ENCODE measurements at regions not wholly inside any gene's neighbourhood (a gene's known extent, or its start where the extent isn't known, plus 50 kb on each side); places are given as distances from the start of the nearest gene placed in this dataset.

- Histone ChIP-seq H3K27ac (ENCODE audit: insufficient read depth, low read length, poor library complexity, severe bottlenecking) (no peak overlapping the region), H3K4me1 (ENCODE audit: control insufficient read depth, insufficient read depth, low read length, poor library complexity, severe bottlenecking) (no peaks in the 10 kb centered on the region), H3K4me3 (ENCODE audit: insufficient read depth, low read depth, low read length, poor library complexity, severe bottlenecking) (no peak overlapping the region), H3K36me3 (ENCODE audit: control insufficient read depth, insufficient read depth, low read length) (no peaks in the 10 kb centered on the region), H3K27me3 (replicated peaks; ENCODE audit: control insufficient read depth, insufficient read depth, low read length, poor library complexity, severe bottlenecking) (no peaks in the 10 kb centered on the region), H3K9me3 (ENCODE audit: control insufficient read depth, low read length) (no peaks in the 10 kb centered on the region)
- DNase-seq, result no peak
These were observed 599.6 kb downstream of the PTPRU start for GRCh38 chr1:29835874-29836273.

GRCh38 chr1:29835406-29835805, 599.1 kb downstream of the PTPRU start:
- no peak overlapping the region for H3K27ac ChIP-seq (ENCODE audit: insufficient read depth, low read length, poor library complexity, severe bottlenecking)
- H3K4me1 ChIP-seq (ENCODE audit: control insufficient read depth, insufficient read depth, low read length, poor library complexity, severe bottlenecking), result no peaks in the 10 kb centered on the region
- no peak for DNase-seq
- H3K9me3 ChIP-seq (ENCODE audit: control insufficient read depth, low read length), result no peaks in the 10 kb centered on the region
- H3K36me3 ChIP-seq (ENCODE audit: control insufficient read depth, insufficient read depth, low read length), result no peaks in the 10 kb centered on the region
- no peak overlapping the region for H3K4me3 ChIP-seq (ENCODE audit: insufficient read depth, low read depth, low read length, poor library complexity, severe bottlenecking)
- H3K27me3 ChIP-seq (replicated peaks; ENCODE audit: control insufficient read depth, insufficient read depth, low read length, poor library complexity, severe bottlenecking), result no peaks in the 10 kb centered on the region

DNA sequence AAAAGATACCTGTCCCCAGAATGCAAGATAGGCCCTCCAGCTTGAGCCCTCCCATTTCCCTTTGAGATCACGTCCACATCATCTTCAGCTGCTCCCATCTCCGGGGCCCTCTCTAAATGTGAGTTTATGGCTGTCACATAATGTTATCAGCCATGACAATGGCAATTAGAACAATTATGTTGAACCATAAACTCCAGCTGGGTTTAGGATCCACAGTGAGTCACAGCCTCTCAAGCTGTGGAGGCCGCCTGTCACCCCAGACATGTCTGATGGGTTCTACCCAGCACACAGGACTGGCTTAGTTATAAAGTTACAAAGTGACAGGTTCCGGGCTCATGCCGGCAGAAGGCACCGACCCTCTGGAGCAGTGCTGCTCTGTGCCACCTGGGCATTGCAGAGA, 597.3 kb downstream of the PTPRU start:
- no peak overlapping the region for H3K4me3 ChIP-seq (ENCODE audit: insufficient read depth, low read depth, low read length, poor library complexity, severe bottlenecking)
- no peaks in the 10 kb centered on the region for H3K36me3 ChIP-seq (ENCODE audit: control insufficient read depth, insufficient read depth, low read length)
- no peak overlapping the region for H3K27ac ChIP-seq (ENCODE audit: insufficient read depth, low read length, poor library complexity, severe bottlenecking)
- no peaks in the 10 kb centered on the region for H3K4me1 ChIP-seq (ENCODE audit: control insufficient read depth, insufficient read depth, low read length, poor library complexity, severe bottlenecking)
- H3K9me3 ChIP-seq (ENCODE audit: control insufficient read depth, low read length), result no peaks in the 10 kb centered on the region
- no peak for DNase-seq
- H3K27me3 ChIP-seq (replicated peaks; ENCODE audit: control insufficient read depth, insufficient read depth, low read length, poor library complexity, severe bottlenecking), result no peaks in the 10 kb centered on the region

DNA sequence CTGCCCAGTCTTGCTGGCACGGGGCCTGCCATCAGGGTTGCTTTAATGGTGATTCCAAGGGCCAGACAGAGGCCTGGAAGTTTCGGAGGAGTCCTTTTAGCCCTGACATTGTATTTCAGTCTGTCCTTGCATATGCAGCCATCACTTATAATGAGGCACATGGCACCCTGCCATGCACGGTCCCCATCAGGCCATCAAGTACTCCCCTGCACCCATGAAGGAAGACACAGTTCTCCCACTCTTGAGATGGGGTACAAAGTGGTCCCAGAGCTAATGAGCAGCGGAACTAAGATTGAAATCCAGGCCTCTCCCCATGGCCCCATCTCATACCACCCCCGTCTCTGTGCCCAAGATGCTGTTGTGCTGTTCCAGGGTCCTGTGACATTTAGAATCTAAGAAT, 596.6 kb downstream of the PTPRU start:
- H3K36me3 ChIP-seq (ENCODE audit: control insufficient read depth, insufficient read depth, low read length), result no peaks in the 10 kb centered on the region
- no peak overlapping the region for H3K4me3 ChIP-seq (ENCODE audit: insufficient read depth, low read depth, low read length, poor library complexity, severe bottlenecking)
- H3K9me3 ChIP-seq (ENCODE audit: control insufficient read depth, low read length), result no peaks in the 10 kb centered on the region
- H3K27me3 ChIP-seq (replicated peaks; ENCODE audit: control insufficient read depth, insufficient read depth, low read length, poor library complexity, severe bottlenecking), result no peaks in the 10 kb centered on the region
- no peak overlapping the region for H3K27ac ChIP-seq (ENCODE audit: insufficient read depth, low read length, poor library complexity, severe bottlenecking)
- H3K4me1 ChIP-seq (ENCODE audit: control insufficient read depth, insufficient read depth, low read length, poor library complexity, severe bottlenecking), result no peaks in the 10 kb centered on the region
- DNase-seq, result no peak

DNA sequence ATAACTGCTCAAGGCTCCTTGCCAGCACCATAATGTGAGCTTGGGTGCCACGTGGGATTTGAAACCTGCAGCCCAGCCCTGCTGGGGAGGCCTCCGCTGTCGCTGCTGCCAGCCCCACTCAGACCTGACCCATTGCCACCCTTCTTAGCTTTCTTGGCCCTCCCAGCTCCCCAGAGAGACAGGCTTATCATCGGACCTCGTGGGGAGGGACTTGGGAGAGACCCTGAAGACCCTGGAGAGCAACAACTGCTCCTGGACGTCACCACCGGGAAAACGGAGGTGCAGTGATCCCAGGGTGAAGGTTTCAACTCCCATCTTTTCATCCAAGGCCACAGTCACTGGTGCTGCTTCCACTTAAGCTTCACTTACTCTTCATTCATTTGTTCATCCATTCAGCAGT, 596.1 kb downstream of the PTPRU start:
- H3K36me3 ChIP-seq (ENCODE audit: control insufficient read depth, insufficient read depth, low read length), result no peaks in the 10 kb centered on the region
- no peaks in the 10 kb centered on the region for H3K27me3 ChIP-seq (replicated peaks; ENCODE audit: control insufficient read depth, insufficient read depth, low read length, poor library complexity, severe bottlenecking)
- DNase-seq, result no peak
- H3K27ac ChIP-seq (ENCODE audit: insufficient read depth, low read length, poor library complexity, severe bottlenecking), result no peak overlapping the region
- H3K4me3 ChIP-seq (ENCODE audit: insufficient read depth, low read depth, low read length, poor library complexity, severe bottlenecking), result no peak overlapping the region
- no peaks in the 10 kb centered on the region for H3K9me3 ChIP-seq (ENCODE audit: control insufficient read depth, low read length)
- H3K4me1 ChIP-seq (ENCODE audit: control insufficient read depth, insufficient read depth, low read length, poor library complexity, severe bottlenecking), result no peaks in the 10 kb centered on the region

DNA sequence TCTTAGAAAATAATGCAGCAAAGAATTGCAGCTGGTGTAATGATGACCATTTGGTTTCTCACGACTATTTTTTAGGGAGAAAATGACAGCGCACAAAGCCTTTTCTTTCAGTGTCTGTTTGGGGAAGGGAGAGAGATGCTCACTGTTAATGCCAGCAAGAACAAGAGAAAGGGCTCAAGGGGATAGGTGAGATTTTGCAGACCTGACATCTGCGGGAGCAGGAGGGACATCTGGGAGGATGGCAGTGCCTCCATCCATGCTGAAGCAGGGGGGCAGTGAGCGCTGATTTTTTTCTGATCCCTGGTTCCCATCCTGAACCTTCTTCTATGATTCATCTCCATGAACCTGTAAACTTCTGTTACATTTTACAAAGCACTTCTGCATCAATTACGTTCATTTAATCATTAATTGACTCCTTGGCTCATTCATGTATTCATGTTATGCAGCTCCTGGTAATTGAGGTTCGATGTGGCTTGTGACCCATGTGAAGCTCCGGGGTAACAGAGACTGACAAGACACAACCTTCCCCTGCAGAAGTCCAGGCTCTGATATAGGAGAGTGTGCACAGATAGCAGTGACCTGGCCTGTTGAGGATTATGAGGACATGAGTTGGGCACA, 595.3 kb downstream of the PTPRU start:
- Histone ChIP-seq H3K4me3 (ENCODE audit: insufficient read depth, low read depth, low read length, poor library complexity, severe bottlenecking) (no peak overlapping the region), H3K36me3 (ENCODE audit: control insufficient read depth, insufficient read depth, low read length) (no peaks in the 10 kb centered on the region), H3K9me3 (ENCODE audit: control insufficient read depth, low read length) (no peaks in the 10 kb centered on the region)

GRCh38 chr1:29830916-29831315, 594.6 kb downstream of the PTPRU start:
- H3K36me3 ChIP-seq (ENCODE audit: control insufficient read depth, insufficient read depth, low read length), result no peaks in the 10 kb centered on the region
- DNase-seq, result no peak
- no peaks in the 10 kb centered on the region for H3K4me1 ChIP-seq (ENCODE audit: control insufficient read depth, insufficient read depth, low read length, poor library complexity, severe bottlenecking)
- no peak overlapping the region for H3K27ac ChIP-seq (ENCODE audit: insufficient read depth, low read length, poor library complexity, severe bottlenecking)
- H3K27me3 ChIP-seq (replicated peaks; ENCODE audit: control insufficient read depth, insufficient read depth, low read length, poor library complexity, severe bottlenecking), result no peaks in the 10 kb centered on the region
- H3K4me3 ChIP-seq (ENCODE audit: insufficient read depth, low read depth, low read length, poor library complexity, severe bottlenecking), result no peak overlapping the region
- H3K9me3 ChIP-seq (ENCODE audit: control insufficient read depth, low read length), result no peaks in the 10 kb centered on the region

More for the DNA sequence above, 595.3 kb downstream of the PTPRU start:
- Histone ChIP-seq H3K4me1 (ENCODE audit: control insufficient read depth, insufficient read depth, low read length, poor library complexity, severe bottlenecking) (no peaks in the 10 kb centered on the region), H3K27me3 (replicated peaks; ENCODE audit: control insufficient read depth, insufficient read depth, low read length, poor library complexity, severe bottlenecking) (no peaks in the 10 kb centered on the region), H3K27ac (ENCODE audit: insufficient read depth, low read length, poor library complexity, severe bottlenecking) (no peak overlapping the region)
- no peak for DNase-seq

DNA sequence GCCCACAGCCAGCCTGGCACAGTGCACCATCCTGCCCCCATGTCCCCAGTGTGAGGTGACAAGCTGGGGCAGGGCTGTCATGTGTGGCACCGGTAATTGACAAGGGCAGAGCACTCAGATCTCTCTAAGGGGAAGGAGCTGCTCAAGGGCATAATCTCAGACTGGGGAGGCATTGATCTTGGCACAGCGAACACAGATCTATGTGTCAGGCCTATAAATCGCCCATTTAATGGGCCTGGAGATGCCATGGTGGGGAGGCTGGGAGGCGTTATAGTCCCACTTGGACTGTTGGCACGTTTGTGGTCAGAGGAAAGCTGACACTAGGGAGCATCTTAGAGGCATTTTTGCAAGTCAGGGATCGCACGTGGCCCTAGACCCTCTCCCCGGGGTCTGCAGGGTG, 594.1 kb downstream of the PTPRU start:
- no peak for DNase-seq
- H3K36me3 ChIP-seq (ENCODE audit: control insufficient read depth, insufficient read depth, low read length), result no peaks in the 10 kb centered on the region
- H3K27me3 ChIP-seq (replicated peaks; ENCODE audit: control insufficient read depth, insufficient read depth, low read length, poor library complexity, severe bottlenecking), result no peaks in the 10 kb centered on the region
- no peaks in the 10 kb centered on the region for H3K4me1 ChIP-seq (ENCODE audit: control insufficient read depth, insufficient read depth, low read length, poor library complexity, severe bottlenecking)
- H3K9me3 ChIP-seq (ENCODE audit: control insufficient read depth, low read length), result no peaks in the 10 kb centered on the region
- H3K27ac ChIP-seq (ENCODE audit: insufficient read depth, low read length, poor library complexity, severe bottlenecking), result no peak overlapping the region
- no peak overlapping the region for H3K4me3 ChIP-seq (ENCODE audit: insufficient read depth, low read depth, low read length, poor library complexity, severe bottlenecking)

- H3K27me3 ChIP-seq (replicated peaks; ENCODE audit: control insufficient read depth, insufficient read depth, low read length, poor library complexity, severe bottlenecking), result no peaks in the 10 kb centered on the region
These were observed 593.4 kb downstream of the PTPRU start for GRCh38 chr1:29829448-29830344.

More at GRCh38 chr1:29829448-29830344, 593.4 kb downstream of the PTPRU start:
- Histone ChIP-seq H3K4me1 (ENCODE audit: control insufficient read depth, insufficient read depth, low read length, poor library complexity, severe bottlenecking) (no peaks in the 10 kb centered on the region), H3K36me3 (ENCODE audit: control insufficient read depth, insufficient read depth, low read length) (no peaks in the 10 kb centered on the region), H3K27ac (ENCODE audit: insufficient read depth, low read length, poor library complexity, severe bottlenecking) (no peak overlapping the region), H3K4me3 (ENCODE audit: insufficient read depth, low read depth, low read length, poor library complexity, severe bottlenecking) (no peak overlapping the region), H3K9me3 (ENCODE audit: control insufficient read depth, low read length) (no peaks in the 10 kb centered on the region)
- DNase-seq, result no peak
